Fibroblast of skin of left quadriceps (primary cell): ENCODE measurements at regions not wholly inside any gene's neighbourhood (a gene's known extent, or its start where the extent isn't known, plus 50 kb on each side); places are given as distances from the start of the nearest gene placed in this dataset.

Experiments used
- DNase-seq, 2 experiments: peaks; one replicate each; pipeline ENCODE4 v3.0.0-alpha.2; 2013; ENCODE audit warnings: low read depth in 2 of 2

GRCh38 chr16:6382924-6383459, 949.7 kb upstream of the RBFOX1 start:
- DNase-seq, result no peak

DNA sequence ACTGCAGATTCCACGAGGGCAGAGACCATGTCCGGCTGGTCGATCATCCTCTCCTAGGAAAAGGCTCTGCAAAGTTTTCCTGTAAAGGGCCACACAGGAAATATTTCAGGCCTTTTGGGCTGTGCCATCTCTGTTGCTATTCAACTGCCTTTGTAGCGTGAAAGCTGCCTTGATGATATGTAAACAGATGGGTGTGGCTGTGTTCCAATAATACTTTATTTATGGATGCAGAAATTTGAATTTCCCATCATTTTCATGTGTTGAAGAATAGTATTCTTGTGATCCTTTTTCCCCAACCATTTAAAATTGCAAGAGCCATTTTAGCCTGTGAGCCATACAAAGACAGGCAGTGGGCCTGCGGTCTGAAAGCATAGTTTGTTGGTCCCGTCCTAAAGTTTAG, 950.7 kb upstream of the RBFOX1 start:
- no peak for DNase-seq

- no peak for DNase-seq
These were observed 954.7 kb upstream of the RBFOX1 start for GRCh38 chr16:6377956-6378355.

- DNase-seq, result no peak
These were observed 957.1 kb upstream of the RBFOX1 start for GRCh38 chr16:6375465-6376075.

DNA sequence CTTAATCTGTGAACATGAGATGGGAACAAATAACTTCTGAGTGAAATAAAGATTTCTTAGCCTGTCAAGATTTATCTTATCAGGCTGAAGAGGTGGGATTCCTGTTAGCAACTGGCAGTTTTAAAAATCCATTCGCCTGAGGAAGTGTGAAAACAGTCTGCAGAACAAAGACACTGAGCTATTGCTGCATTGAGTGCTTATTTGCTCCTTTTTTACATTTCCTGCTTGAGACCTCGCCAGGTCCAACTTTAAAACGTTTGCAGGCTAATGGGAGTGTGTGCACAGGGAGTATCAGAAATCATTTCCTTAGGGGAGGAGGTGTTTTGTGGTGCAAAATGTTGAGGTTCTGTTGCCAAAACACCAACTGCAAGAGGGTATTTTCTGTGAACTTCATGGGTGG, 957.8 kb upstream of the RBFOX1 start:
- DNase-seq, result no peak

- no peak for DNase-seq
These were observed 967.8 kb upstream of the RBFOX1 start for GRCh38 chr16:6364846-6365245.

DNA sequence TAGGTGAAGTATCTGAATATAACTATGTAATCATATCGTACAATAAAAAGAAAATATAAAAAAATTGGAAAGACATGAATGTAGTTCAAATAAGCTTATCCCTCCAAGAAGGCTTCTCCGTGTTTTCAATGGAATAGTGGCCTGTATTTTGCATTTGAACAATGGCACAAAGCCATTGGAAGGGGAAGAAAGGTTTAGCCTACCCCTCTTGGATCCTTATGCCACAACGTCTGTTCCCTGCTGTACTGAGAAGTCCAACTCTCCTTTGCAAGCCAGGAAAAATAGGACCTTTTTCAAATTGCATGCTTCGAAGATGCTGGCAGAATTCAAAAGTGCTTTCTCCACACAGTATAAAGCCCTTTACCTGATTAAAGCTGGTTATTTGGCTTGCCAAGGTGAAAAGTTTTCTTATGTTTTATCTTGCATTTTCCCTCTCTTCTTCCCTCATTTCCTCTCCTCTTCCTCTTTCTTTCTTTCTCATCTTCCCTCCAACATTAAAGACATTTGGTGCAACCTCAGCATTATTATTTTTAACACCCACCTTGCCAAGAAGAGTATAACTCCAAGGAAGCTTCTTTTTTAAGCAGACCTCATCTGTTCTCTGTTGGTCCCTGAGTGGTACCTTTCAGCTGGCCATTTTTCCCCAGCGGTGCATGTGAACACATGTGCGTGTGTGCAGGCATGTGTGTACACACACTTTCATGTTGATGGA, 968.6 kb upstream of the RBFOX1 start:
- no peak for DNase-seq

DNA sequence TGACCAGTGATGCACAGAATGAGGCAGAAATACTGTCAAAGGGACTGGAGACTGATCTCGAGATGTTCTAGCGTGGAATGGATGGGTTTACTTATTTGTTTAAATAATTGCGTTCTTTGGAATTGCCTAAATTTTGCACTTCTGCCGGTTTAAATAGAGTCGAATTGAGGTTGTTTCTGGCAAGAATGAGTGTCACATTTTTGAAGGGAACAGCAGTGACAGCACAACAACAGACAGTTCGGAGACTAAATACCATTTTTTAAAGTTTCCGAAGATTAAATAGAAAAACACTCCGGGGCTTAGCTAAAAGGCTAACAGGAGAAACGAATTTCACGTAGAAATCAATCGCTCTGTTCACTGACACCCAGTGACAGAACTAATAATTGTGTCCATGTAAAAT, 969.2 kb upstream of the RBFOX1 start:
- no peak for DNase-seq

DNA sequence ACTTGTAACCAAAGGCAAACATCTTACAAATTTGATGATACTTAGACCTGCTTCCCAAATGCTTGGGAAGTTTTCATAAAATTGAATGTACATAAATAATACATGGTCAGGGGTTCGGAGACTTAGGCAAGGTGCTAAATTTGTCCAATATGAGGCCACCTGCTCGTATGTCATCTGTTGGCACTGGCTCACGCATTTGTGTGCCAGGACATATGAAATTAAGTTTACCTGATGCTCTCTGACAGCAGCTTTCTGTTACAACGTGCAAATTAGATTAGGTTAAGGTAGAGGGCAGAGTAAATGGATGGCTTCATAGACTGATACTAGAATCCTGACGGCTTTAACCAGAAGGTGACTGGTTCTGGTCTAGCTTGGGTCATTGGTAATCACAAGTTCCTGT, 970.3 kb upstream of the RBFOX1 start:
- DNase-seq, result no peak

- DNase-seq, result no peak
These were observed 972.0 kb upstream of the RBFOX1 start for GRCh38 chr16:6360641-6361040.

DNA sequence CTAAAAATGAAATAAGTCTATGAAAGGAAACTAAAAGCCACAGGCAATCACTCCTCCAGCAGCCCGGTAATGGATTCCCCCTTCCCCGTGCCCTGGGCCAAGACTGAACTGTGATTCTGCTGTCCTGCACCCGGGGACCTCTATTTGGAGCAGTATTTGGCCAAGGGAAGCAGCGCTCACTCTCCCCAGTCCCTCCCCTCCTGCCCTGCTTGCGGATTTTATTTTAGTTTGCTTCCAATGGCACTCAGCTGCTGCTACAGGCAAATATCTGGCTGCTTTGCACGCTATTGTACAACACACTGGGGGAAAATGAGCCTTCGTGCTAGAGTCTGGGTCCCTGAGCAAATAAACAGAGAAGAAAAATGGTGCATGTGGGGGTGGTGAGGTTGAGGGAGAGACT, 975.7 kb upstream of the RBFOX1 start:
- no peak for DNase-seq

DNA sequence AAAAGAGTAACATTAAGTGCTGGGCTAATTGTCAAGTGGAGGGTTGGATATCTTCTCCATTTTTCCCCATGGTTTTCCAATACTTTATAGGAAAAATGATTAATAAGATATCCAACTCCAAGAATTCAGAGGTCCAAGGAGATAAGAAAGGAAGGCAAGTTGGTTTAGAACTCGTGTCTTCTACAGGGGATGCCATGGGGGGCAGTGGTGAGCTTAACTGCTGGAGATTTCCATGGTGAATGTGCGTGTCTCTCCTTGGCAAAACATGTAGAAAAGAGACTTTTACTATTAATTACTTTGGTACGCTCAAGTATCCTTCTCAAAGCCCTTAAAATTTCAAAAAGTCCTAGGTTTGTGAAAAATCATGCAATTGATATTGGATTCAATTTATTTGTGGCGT, 982.9 kb upstream of the RBFOX1 start:
- DNase-seq, result no peak

GRCh38 chr16:6345090-6345489, 987.6 kb upstream of the RBFOX1 start:
- no peak for DNase-seq

GRCh38 chr16:6343157-6343556, 989.5 kb upstream of the RBFOX1 start:
- DNase-seq, result no peak

- no peak for DNase-seq
These were observed 990.7 kb upstream of the RBFOX1 start for GRCh38 chr16:6341981-6342380.

GRCh38 chr16:6335072-6335471, 997.6 kb upstream of the RBFOX1 start:
- no peak for DNase-seq

DNA sequence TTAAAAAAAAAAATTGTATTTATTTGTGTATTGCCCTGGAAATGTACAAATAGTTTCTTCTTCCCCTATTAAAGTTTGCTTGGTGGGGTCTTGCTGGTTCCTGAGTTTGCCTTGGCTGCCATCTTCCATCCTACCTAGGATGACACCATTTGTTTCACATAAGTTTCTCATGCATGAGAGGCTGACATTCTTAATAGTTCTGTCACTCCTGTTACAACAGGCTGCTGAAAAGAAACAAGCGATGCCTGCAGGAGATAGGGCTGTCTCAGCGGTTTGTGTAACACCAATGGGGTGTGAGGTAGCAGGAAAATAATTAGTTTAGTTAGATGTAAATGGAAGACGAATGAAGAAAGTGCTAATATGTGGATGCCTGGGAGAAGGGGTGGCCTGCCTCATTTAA, 1000.9 kb upstream of the RBFOX1 start:
- DNase-seq, result no peak

DNA sequence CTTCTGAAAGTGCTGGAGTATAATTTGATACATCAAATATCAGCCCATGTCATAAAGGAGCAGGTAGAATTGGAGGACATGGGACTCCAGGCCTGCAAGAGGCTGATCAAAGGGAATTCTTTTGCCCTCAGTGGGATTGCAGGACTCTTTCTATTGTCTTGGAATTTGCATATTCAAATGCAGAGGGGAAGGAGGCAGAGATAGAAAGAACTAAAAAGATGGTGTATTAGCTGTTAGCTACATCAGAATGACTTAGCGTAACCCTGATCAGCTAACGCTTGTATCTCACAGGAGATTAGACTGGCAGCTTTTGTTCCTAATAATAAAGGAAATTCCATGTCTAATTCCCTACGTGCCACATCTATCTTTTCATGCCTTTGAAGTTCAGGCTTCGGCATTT, 1014.7 kb upstream of the RBFOX1 start:
- no peak for DNase-seq

DNA sequence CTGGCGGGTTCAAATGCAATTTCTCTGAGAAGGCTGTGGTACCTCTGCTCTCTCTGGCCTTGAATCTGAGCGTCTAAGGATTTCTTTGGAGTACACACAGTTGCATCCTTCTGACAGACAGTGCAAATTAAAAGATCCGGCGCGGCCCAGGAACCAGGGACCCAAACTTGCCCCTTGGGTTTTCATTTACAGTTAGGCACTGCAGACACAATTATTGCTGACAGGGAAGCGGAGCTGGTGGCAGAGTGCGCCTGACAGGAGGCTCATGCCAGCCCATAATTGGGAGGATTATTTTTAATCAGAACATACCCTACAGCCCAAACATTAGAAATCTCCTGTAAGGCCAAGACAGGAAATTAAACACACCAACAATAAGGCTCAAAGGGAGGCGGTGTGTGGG, 1023.4 kb upstream of the RBFOX1 start:
- no peak for DNase-seq

DNA sequence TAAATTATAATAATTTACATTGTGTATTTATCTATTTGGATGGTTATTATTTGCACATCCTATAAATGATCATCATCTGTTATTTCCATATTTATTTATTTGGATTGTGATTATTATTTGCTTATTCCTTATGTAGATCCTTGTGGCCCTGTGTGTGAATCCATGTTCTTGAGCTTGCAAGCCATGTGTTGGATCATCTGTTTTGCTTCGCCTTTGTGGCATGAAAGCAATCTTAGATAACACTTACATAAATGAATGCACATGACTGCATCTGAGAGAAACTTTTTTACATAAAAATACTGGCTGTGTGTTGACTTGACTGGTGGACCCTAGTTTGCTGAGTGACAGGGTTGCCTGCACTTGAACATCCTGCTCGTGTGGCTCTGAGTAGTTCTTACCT, 1024.5 kb upstream of the RBFOX1 start:
- no peak for DNase-seq

DNA sequence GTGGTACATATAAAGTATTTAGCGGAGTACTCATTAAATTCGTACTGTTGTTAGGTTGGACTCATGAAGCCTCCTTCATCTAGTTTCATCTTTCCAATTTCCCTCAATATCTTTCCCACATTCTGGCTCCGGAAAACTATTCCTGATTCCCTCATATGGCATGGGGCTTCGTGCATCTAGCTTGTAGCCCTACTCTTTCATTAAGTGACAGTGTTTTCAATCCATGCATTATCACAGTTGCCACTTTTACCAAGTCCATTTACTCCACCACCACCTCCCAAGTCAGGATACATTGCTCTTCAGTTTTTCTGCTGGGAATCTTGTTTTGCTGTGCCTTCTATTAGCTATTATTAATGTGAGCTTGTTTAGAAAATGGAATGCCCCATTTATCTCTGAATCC, 1032.1 kb upstream of the RBFOX1 start:
- no peak for DNase-seq

- no peak for DNase-seq
These were observed 1034.8 kb upstream of the RBFOX1 start for GRCh38 chr16:6297666-6298410.

DNA sequence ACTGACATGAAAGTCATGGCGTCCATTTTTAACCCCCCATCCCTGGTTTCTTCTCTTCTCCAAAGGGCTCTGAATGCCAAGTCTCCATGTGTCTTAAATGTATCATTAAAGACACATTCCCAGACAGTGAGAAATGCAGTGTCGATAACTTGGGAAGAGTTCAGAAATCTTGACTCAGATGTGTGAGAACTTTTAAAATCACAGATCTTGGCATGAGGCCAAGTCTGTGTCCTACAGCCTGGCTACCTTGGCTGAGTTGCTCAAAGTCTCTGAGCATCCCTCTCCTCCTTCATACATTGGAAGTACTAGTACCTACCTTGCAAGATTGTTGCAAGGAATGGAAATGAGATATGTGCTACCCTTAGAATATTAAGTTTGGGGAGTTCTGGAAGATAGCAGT, 1046.5 kb upstream of the RBFOX1 start:
- DNase-seq, result no peak
